Fibroblast of pulmonary artery (primary cell): ENCODE measurements at regions not wholly inside any gene's neighbourhood (a gene's known extent, or its start where the extent isn't known, plus 50 kb on each side); places are given as distances from the start of the nearest gene placed in this dataset.

Source experiments
- DNase-seq: peaks from one replicate; pipeline ENCODE4 v3.0.0-alpha.2; 2010; ENCODE audit warnings: low read depth
- H3K4me3 ChIP-seq: replicated peaks from 2 replicates; pipeline ENCODE4 v1.5.1; 2011; ENCODE audit warnings: low read depth, mild to moderate bottlenecking, control low read depth, low read length, moderate library complexity
- TF ChIP-seq, protein P1 (sequence below): IDR thresholded peaks from 2 replicates; pipeline ENCODE4 v1.5.1; 2011; ENCODE audit warnings: mild to moderate bottlenecking, control low read depth, low read length, inconsistent platforms; ENCODE audit errors: missing control alignments

DNA sequence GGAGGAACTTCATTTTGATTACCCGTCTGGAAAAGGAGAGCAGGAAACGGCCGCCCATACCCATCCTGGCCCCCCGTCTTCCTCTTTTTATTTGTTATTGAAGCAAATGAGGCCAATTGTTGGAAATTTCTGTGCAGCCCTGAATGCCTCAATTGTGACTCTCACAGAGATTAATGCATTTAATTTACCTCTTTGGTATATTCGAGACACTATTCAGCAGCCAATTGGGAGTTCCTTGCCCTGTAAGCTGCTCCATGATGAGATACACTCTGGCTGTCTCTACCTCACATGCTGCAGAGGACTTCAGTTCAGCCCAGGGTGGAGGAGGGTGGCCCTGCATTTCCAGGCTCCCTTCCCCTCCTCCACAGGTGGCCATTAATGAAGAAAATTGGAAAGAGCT lies 60.6 kb upstream of the NTM start:
- DNase-seq: no peak
- H3K4me3 ChIP-seq: no peak overlapping the region
- TF ChIP-seq, protein P1, sequence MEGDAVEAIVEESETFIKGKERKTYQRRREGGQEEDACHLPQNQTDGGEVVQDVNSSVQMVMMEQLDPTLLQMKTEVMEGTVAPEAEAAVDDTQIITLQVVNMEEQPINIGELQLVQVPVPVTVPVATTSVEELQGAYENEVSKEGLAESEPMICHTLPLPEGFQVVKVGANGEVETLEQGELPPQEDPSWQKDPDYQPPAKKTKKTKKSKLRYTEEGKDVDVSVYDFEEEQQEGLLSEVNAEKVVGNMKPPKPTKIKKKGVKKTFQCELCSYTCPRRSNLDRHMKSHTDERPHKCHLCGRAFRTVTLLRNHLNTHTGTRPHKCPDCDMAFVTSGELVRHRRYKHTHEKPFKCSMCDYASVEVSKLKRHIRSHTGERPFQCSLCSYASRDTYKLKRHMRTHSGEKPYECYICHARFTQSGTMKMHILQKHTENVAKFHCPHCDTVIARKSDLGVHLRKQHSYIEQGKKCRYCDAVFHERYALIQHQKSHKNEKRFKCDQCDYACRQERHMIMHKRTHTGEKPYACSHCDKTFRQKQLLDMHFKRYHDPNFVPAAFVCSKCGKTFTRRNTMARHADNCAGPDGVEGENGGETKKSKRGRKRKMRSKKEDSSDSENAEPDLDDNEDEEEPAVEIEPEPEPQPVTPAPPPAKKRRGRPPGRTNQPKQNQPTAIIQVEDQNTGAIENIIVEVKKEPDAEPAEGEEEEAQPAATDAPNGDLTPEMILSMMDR: no peak

DNA sequence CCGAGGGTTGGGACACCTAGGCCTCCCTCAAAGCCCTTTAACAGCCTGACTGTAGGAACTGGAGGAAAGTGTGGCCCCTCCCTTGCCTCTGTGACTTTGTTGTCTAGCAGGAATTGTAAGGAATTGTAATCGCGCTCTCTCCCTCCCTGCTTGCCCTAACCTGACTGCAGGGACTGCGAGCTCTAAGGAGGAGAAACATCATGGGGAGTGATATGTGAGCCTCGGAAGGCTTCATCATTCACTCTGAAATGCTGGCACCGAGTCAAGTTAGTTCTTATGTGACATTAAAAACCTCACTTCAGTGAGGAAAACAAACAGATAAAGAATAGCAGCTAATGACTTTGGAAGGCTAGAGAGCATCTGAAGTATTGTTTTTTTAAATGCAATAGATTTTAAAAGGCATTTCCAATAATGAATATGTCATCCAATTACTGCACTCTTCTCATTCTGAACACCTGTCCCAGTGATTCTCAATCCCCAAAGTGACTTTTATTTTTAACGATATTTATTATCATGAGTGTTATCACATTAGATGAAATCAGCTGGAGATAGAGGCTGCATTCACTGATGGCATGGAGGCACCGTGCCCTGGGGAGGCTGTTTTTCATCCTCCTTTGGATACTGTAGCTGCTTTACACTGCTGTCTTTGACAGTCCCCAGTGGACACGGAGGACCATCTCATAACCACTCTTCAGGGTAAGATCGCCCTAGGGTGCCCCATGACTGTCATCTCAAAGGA lies 58.5 kb upstream of the NTM start:
- H3K4me3 ChIP-seq: no peak overlapping the region
- TF ChIP-seq, protein P1: no peak
- DNase-seq: no peak
